NCI-H82 treated with DMSO at 0.1 percent for 48 hours (cell line): ENCODE measurements at regions not wholly inside any gene's neighbourhood (a gene's known extent, or its start where the extent isn't known, plus 50 kb on each side); places are given as distances from the start of the nearest gene placed in this dataset.
"Not testable (repeated sequence)": the region's sequence is repeated elsewhere in the genome, so short reads cannot be mapped to it uniquely, and the experiment has no call there.

Experiments
- DNase-seq: peaks from one replicate; lab custom pipeline; 2025; ENCODE audit not compliant: unreplicated experiment; lab: John Stamatoyannopoulos, UW

DNA sequence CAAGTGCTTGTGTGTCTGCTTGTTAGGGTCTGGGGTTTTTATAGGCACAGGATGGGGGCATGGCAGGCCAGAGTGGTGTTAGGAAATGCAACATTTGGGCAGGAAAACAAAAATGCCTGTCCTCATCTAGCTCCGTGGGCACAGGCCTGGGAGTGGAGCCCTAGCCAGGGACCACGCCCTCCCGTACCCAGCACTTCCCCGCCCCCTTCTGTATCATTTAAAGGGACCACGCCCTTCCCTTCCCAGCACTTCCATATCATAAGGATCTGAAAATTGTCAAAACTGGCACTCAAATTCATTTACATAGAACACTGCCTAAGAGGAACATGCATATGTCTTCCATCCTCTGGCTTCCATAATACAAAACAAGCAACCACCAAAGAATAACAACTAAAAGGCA is 185.8 kb downstream of the B3GLCT start:
- no peak for DNase-seq

DNA sequence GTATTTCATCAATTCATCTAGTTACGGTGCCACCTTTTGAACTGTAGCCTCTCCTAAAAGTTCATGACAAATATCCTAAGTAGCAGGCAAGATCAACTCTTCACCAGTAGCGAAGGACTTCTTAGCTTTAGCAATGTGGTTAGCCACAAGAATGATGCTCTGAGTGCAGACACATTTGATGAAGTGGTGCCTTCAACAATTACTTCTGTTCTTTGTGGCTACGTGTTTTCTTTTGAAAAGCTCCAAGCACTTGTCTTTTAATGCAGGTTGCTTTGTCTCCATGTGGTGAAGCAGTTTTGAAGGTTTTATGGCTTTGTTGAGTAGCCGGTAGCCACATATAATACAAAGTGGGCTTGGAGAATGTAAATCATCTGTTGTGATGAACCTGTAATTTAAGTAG is 194.7 kb downstream of the B3GLCT start:
- no peak for DNase-seq

DNA sequence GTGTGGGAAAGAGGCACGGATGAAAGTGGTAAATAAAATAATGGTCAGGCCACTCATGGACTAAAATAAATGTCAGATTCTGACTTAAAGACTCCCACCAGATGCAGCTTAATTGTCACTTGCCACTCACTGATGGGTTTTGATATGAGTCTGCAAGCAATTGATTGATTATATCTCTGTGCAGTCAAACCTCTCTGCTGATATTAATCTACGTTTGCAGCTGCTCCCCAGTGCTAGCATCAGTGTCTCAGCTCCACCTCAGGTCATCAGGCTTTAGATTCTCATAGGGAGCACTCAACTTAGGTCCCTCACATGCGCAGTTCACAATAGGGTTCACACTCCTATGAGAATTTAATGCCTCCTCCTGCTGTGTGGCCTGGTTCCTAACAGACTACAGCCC is 195.3 kb downstream of the B3GLCT start:
- DNase-seq: no peak

DNA sequence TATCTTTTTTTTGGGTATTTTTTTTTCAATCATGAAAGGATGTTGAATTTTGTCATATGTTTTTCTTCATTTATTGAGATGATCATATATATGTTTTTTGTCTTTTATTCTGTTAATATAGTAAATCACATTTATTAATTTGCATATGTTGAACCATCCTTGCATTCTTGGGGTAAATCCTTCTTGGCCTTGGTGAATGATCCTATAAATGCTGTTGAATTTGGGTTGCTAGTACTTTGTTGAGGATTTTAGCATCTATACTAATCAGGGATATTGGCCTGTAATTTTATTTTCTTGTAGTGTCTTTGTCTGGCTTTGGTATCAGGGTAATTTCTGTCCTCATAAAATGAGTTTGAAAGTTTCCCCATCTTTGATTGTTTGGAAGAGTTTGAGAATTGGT is 199.9 kb downstream of the B3GLCT start:
- no peak for DNase-seq

DNA sequence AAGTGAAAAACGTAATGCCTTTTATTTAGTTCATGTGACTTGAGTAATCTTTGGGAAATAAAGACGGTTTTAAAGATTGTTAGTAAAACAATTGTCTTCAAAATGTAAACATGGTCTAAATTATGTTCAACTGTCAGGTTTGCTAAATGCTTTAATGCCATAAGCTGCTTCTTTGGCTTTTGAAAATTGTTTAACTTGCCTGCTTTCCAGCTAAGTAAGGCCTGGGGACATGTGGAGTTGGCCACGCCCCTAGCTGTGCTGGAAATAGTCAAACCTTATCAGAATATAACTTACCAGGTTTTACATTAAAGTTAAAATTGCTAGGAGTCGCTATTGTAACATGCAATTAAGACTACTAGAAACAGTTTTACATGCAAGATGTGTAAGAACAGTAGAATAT is 203.9 kb downstream of the B3GLCT start:
- not testable (repeated sequence) for DNase-seq

DNA sequence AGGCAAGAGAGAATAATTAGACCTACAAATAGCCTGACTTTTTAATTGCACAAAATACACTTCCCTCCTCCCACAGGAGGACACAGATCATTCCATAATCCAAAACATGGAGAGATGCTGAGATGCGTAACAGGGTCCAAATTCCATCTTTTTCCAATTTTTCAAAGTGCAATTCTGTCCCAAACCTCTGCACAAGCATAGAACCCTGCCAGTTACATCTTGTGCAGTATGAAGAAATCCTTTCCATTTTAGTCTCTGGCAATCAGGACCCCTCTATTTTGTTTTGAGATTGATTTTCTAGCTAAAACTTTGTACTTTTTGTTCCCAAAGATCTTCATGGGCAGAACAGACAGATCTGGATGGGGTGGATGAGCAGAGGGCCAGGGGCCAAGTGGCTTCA is 209.2 kb downstream of the B3GLCT start:
- no peak for DNase-seq

DNA sequence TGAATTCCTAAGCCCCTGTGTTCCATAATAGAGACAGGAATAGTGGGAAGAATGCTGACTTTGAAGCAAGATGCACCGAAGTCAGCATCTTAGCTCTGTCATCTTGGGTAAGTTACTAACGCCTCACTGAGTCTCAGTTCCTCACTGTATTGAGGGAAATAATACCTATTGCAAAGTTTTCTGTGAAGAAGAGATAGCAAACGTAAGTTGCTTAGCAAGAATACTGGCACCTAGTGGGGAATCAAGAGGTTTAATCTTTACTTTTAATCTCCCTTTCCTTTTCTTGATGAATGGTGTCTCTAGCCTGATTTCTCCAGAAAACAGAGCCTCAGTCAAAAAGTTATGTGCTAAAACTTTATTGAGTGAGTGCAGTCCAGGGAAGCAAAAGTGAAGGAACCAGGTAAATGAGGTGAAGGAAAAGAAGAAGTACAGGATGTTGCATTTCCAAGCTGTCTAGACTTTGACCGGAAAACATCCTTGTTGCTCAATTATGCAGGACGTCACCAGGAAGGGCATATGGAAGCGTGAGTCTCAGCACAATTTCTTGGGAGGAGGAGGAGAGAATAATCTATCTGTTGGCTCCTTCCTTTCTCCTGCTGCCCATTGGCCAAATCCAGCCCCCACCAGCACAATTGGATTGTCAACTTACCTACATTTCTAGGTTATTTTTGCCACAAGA is 210.0 kb downstream of the B3GLCT start:
- DNase-seq: no peak

DNA sequence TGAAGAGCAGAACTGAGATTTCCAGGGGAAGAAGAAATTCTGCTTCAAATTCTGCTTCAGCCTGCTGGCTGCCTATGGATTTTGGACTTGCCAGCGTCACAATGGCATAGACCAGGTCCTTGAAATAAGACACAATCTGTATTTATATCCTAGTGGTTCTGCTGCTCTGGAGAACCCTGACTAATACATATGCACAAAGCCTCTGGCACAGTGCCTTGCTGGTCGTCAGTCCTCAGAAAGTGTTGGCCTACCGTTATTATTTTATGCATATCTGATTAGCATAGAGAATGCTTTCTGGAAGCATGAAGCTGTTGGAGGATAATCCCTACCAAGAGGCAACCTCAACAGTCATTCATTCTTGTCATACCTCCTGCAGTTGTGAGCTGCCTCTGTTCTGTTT is 213.7 kb downstream of the B3GLCT start:
- DNase-seq: no peak

DNA sequence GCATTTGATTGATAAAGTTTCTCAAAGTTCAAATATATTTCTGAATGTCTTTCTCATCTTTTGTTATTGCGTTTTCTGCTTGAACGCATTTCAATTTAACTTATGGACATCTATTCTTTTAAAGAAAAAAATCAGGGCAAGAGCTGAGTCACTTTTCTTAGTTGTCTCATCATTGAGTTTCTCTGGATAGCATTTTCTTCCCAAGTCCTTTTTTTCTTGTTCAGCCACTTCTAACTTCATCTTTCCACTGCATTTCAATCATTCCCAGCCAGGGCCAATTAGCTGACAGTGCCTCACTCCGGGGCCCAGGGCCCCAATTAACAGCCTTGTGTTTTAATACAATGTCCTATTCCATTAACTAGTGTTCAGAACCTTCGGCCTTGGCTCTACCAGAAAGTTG is 216.3 kb downstream of the B3GLCT start:
- DNase-seq: no peak

DNA sequence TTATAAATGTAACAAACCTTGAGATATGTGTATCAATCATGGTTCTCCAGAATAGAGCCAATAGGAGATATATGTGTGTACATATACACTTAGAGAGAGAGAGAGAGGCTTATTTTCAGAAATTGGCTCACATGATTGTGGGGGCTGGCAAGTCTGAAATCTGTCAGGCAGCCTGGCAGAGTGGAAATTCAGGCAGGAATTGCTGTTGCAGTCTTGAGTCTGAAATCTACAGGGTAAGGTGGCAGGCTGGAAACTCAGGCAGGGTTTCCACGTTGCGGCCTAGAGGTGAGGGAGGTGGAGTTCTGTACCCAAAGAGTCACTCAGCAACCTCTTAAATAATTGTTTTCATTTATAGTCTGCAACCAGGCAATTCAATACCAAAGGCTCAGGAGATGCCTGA is 218.4 kb downstream of the B3GLCT start:
- no peak for DNase-seq

DNA sequence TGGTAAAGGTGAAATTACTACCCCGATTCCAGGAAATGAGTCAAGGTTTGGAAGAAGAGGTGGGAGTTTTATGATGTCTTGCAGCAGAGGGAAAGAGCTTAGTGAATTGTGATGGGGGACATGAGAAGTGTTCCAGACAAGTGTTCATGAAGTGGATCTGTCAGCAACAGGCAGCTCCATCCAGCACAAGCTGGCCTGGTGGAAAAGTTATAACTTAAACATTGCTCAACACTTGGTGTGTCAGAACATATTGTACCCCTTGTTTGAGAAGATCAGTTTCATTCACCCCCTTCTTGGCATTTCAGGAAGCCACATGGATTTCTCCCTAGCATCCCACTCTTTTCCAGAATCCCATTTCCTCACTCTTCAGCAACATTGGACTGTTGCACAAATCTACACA is 222.0 kb downstream of the B3GLCT start:
- no peak for DNase-seq

DNA sequence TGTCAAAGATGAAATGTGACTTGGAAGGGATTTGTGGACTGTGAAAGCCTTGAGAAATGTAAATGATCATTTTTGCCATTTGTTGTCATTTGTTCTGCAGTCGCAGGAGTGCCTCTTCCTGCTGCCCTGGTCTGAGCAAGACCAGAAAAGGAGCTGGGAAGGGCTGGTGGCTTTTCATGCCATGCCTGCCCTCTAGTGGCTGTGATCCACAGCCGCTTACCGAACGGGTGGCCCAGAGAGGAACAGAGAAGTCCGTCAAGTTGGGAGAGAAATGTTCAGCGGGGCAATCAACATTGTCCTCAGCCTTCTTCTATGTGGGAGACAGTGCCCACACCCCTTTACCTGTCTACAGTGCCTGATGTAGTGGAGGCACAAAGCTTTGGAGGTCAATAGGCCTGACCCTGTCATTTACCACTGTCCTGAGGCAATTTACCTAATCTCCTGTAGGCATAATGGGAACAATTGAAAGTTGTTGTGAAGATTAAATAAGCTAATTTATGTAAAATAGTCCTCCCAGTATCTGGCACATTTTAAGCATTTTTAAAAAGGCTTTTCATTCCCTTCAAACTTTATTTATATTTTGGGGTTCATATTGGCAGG is 224.5 kb downstream of the B3GLCT start:
- peak; percentile 76 for DNase-seq

DNA sequence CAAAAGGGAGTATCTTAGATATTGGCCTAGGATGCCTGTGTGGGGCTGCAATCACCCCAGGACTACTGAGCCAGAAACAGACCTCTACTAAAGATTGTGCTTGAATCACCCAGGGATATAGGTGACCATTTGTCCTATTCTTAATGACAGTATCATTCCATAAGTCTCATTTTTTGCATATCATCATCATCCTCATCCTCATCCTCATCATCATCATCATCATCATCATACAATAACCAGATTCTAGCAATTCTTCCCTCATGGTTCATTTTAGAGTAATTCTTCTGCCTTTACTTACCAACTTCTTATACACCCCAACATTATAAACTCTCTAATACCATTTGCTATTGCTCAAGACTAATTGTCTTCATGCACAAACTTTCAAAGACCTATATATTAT is 226.6 kb downstream of the B3GLCT start:
- no peak for DNase-seq

DNA sequence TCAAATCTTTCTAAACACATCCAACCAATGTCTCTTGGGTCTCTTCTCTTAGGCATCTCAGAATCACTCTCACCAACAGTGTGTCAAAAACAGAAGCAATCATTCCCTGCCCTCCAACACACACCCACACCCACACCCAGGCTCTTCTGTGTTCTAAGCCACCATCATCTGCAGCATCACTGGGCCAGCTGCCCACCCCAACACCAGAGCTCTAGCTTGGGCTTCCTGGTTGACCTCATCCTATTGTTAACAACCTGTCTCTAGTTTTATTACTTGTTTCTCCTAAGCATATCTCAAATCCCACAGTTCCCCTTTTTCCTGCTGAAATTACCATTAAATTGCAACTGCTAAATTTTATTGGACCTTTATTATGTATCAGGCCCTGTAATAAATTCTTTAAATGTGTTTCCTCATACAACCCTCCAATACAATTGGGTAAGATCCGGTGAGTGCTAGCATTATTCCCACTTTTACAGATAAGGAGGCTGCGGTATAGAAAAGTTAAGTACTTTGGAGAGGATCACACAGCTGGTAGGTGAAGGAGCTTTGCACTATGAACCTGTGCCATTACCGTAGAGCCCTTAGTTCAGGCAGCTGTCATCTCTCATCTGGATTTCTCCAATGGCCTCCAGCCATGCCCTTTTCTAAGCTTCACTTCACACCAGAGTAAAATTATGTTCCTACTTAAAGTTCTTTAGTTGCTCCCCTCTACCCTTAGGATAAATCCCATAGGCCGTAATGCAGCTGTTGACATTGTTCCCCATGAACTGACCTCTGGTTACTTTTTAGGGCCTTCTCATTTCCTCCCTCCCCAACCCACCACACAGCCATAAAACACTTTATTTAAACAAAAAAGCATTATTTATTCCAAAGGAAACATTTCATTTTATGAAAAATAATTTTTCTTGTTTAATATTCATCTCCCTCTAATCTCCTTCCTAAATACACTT is 227.7 kb downstream of the B3GLCT start:
- no peak for DNase-seq

DNA sequence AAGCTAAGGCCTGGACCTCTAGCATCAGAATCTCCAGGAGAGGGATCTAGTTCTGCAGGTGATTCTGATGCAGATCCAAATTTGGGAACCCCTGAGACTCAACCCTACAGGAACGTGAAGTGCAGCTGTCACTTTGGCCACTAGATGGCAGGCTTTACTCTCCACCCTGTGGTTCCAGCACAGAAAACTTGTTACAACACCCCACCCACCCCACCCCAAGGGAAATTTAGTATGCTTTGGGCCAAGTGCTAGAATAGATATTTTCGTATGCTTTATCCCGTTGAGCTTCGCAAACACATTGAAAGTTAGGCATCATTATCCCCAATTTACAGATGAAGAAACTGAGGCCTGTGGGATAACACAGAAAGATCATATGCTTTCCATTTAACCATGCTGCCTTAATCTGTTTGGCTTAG is 232.0 kb downstream of the B3GLCT start:
- no peak for DNase-seq

DNA sequence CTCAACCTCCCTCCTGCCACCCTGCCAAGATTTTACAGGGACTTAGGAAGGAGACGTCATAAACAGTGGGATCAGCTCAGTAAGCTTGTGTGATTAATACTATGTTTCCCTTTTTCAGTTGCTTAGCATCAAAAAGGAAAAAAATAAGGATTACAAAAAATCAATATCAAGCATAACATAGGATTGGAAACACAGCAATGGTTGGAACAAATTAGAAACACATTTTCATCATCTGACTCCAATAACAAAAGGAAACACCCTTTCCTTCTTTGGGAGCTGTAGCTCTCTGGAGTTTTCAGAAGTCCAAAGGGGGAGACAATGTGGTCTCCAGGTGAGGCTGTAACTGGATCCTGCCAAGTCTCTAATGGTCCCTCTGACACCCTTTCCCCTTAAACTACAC is 233.4 kb downstream of the B3GLCT start:
- DNase-seq: no peak

DNA sequence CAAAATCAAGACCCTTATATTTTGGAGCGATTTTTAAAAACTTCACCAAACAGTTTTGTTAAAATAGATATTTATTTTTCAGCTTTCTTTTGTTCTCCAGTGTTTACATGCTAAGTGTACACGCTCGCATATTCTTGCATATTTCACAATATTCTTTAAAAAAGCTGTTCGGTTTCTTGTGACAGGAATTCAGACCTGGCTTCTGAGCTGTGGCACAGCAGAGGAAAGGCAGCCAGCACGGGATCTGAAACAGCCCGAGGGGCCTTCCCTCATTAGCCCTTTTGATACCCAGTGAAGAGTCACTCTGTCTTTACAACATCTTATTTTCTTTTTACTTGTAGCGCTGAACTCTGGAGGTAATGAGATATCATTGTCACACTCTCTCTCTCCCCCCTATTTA is 234.0 kb downstream of the B3GLCT start:
- no peak for DNase-seq

DNA sequence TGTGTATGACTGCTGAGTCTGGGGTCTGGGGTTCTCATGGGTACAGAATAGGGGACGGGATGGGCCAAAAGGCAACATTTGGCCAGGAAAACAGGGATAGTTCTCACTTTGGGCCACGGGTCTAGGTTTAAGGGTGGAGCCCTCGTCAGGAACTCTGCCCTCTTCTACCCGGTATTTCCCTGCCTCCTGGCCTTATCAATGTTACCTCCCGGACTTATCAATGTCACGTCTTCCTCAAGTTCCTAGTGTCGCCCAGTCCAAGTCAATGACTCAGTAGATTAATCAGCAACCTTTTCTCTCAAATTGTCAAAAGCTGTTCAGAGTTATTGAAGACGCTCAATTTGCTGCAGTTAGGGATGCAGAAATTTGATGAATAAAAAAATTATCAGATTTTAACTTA is 234.8 kb downstream of the B3GLCT start:
- no peak for DNase-seq

DNA sequence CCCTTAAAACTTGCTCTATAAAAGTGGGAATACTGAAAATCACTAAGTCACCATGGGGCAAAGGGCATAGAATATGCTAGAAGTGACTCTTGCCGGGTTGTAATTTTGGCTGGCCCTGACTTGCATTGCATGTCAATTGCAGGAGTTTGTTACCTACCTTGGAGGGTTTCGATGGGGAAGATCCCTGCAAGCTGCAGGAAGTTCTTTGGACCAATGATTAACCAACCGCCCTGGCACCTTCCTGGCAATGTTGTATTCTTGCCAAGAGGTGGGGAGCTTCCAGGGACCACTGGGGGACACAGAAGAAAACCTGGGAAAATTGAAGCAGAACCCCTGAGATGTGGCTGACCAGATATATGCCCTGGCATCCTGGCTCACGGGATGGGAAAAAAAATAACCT is 235.8 kb downstream of the B3GLCT start:
- DNase-seq: no peak

DNA sequence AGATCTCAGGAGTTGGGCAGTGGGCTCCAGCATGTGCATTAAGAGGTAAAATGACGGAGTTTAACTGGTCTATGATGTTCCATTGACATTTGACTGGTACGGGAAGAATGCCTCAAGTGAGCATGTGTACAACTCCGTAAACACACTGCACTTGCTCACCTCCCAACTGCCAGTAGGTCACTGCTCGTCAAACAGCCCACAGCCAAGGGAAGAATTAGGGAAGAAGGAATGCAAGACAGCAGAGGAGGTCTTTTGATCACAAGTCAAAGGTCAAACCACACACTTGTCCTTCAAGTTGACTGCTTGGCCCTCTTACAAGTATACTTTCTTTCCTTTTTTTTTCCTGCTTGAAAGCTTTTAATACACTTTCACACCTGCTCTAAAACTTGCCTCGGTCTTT is 236.7 kb downstream of the B3GLCT start:
- no peak for DNase-seq

DNA sequence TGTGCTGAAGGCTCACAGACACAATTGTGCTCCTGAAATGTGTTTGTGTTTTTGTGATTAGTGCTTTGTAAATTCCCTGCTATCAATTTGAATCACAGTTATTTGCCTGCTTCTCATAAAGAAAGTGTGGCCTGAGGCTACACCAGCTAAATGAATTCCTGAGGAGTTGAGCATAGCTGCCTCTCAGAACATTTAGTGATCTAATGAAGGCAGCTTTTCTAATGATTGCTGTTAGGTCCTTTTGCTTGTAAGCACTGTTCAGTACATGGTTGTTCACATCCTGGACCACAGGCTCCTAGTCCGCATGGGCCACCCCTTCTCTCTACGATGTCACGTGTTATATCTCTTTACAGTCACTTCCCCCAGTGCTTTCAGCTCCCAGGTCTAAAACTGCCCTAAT is 238.2 kb downstream of the B3GLCT start:
- no peak for DNase-seq

DNA sequence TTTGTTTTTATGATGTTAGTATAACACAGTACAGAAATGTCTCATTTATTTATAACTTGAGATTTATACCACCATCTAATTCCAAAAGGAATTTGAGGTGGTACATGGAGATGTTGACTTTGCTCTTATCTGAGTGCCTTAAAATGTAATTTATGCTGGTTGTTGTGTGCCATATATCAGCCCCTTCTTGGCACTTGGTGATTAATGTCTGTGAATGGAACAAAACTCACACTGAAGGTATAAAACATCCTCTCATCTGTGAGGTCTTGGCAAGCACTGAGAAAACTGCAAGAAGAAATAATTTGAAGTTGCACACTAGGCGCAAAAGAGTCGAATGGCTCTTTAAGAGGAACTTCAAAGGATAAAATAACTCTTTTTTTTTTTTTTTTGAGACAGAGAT is 240.4 kb downstream of the B3GLCT start:
- no peak for DNase-seq
